Cerebellar cortex (tissue), 1 donor: ENCODE measurements at regions not wholly inside any gene's neighbourhood (a gene's known extent, or its start where the extent isn't known, plus 50 kb on each side); places are given as distances from the start of the nearest gene placed in this dataset.
"Not testable (repeated sequence)": the region's sequence is repeated elsewhere in the genome, so short reads cannot be mapped to it uniquely, and the experiment has no call there.

Experiments
- DNase-seq: peaks from one replicate; pipeline ENCODE4 v3.0.0-alpha.2; 2015; ENCODE audit warnings: low spot score

GRCh38 chr6:137655291-137655690, 161.1 kb upstream of the OLIG3 start:
- no peak for DNase-seq

DNA sequence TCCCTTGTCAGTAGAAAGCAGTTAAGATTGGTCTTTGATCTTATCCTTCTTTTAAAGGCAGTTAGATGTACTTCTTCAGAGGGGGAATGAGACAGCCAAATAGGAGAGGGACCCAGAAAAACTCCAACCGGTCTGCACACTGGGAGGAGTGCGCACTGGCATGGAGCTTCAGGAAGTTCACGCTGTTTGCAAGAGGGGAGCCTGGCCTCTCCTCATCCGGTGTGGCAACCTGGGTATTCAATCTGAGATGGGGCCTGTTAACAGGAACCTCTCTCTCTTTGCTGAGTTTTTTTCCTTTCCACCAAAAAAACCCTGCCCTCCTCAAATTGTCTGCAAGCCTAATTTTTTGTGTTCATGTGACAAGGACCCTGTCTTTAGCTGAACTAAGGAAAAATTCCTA, 162.5 kb upstream of the OLIG3 start:
- no peak for DNase-seq

- DNase-seq, result no peak
Measured at GRCh38 chr6:137657351-137657911, 163.2 kb upstream of the OLIG3 start.

DNA sequence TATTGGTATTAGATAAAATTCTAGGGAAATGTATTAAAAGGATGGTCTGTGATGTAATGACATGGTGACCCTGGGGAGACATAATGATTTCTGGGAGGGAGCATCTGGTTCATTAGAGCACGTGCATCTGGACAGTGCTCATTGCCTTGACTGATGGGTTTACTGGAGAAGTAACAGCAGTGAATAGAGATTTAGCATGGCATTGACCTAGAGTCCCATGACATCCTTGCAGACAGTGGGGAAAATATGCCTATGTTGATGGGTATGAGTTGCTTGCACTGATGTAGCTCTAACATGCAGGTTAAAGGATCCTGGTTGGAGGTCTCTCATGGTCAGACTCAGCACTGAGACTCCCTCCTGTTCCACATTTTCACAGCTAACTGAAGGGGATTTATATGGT, 164.1 kb upstream of the OLIG3 start:
- DNase-seq, result no peak

DNA sequence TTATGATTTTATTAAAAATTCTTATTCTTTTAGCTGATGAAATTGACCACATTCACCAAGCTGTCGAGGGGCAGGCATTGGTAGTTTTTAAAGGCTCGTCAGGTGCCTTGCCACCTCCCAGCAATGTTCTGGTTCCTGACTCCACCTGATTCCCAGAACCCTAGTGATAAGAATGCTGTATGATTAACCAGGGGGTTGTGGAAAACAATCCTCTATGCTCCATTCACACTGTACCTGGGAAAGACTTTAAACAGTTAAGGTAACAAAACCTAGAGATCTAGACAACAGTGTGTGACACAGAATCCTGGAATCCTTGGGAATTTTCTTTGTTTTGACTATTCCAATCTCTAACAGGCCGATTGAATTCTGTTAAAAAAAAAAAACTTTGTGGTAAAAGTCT, 165.7 kb upstream of the OLIG3 start:
- no peak for DNase-seq

- DNase-seq, result no peak
Measured at GRCh38 chr6:137660296-137660731, 166.1 kb upstream of the OLIG3 start.

DNA sequence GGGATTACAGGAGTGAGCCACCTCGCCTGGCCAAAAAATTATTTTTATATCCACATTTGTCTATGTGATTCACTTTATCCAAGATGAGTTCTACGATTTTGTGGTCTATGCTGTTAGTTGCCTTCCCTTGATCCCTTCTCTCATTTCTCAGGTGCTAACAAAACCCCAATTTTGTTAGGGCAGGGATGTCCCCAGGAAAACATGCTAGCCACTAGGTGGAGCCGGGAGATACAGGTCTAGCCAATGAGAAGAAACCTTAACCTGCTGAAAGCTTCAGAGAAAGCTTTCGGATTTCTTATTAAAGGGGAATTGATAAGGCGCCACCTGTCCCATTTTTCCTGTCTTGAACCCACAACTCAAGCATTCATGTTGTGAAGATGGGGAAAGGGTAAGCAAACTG, 167.4 kb upstream of the OLIG3 start:
- no peak for DNase-seq

GRCh38 chr6:137664183-137664582, 170.0 kb upstream of the OLIG3 start:
- DNase-seq, result no peak

- no peak for DNase-seq
Measured at GRCh38 chr6:137665342-137665934, 171.2 kb upstream of the OLIG3 start.

DNA sequence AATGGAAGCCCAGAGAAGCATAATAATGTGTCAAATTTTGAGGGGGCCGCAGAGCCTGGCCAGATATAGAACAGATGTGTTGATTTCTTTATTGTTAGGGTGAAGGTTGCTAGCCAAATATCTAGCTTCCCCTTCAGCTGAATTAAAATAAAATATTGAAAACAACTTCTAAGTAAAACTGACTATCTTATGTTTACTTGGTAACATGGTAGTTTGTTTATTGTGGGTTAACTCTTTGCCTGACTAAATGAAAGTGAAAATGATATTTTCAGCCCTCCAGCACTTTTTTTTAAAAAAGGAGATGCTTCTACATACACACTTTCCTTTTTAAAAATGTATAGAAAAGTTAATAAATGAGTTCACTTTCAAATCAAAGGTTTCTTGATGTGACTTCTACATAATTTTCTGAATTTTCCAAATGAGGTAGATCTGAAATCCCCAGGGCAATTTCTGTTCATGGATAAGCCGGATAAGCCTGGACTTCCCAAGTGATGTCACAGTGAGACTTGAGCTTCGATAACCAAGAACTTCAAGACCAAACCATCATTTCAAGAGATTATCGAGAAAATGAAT, 172.1 kb upstream of the OLIG3 start:
- DNase-seq, result no peak

DNA sequence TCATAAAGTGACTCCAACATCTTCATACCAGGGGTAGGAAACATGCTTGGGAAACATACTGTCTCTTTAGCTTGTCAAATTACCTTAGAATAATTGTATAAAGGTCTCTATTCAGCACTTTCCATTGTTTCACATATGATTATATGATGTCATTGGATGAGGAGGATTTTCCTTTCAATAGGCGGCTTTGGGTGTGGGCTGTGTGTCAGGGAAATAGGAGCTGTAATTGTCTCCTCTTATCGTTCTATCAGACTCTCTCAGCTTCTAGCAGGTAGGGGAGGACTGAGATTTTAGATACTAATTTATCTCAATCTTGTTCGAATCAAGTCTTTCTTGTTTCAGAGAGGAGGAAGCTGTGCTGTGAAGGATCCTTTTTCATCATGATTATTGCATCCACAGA, 179.4 kb upstream of the OLIG3 start:
- DNase-seq, result no peak

- no peak for DNase-seq
Measured at GRCh38 chr6:137676888-137677287, 182.7 kb upstream of the OLIG3 start.

DNA sequence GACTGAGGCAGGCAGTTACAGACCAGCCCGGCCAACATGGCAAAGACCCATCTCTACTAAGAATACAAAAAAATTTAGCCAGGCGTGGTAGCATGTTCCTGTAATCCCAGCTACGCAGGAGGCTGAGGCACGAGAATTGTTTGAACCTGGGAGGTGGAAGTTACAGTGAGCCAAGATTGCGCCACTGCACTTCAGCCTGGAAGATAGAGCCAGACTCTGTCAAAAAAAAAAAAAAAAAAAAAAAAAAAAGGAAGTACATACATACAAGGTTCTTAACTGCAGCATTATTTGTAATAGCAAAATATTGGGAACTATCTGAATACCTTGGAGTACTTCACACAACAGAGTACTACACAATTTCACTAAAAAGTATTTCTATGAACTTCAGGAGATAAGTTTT, 183.5 kb upstream of the OLIG3 start:
- no peak for DNase-seq

GRCh38 chr6:137678451-137678850, 184.3 kb upstream of the OLIG3 start:
- DNase-seq, result no peak

GRCh38 chr6:137680705-137681346, 186.2 kb upstream of the TNFAIP3 start:
- DNase-seq, result no peak

DNA sequence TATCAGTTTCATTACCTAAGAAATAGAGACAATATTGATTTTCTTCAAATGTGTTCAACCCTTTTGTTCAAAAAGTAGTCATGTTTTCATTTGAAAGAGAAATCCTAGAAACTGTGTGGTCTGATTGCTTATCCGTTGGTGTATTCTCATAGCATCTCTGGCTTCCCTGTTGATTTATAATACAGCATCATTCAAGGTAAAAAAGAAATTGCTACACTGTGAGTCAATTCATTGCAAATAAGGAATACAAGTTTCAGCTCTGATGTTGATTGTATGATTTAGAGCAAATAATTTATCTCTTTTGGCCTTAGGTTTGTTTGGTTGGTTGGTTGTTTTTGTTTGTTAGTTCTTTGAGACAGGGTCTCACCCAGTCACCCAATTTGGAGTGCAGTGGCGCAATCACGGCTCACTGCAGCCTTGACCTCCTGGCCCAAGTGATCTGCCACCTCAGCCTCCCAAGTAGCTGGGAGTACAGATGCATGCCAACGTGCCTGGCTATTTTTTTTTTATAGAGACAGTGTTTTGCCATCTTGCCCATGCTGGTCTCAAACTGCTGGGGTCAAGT, 185.5 kb upstream of the TNFAIP3 start:
- DNase-seq, result no peak

GRCh38 chr6:137682658-137683057, 184.4 kb upstream of the TNFAIP3 start:
- DNase-seq, result not testable (repeated sequence)

DNA sequence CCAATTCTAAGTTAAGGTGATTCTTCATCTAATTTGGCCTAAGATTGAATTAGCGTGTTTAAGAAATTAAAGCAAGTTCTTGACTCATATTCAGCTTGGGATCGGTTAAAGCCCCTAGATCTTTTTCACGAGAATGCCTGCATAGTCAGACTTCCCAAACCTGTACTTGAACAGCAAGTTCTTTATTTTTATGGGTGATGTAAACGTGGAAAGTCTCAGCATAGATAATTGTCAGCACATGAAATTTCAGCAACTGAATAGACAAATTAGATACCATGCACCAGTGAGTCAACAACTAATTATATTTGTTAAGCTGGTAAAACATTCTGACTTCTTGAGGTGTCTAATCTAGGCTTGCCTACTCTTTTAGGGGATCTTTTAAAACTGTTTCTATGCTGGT, 183.1 kb upstream of the TNFAIP3 start:
- no peak for DNase-seq

DNA sequence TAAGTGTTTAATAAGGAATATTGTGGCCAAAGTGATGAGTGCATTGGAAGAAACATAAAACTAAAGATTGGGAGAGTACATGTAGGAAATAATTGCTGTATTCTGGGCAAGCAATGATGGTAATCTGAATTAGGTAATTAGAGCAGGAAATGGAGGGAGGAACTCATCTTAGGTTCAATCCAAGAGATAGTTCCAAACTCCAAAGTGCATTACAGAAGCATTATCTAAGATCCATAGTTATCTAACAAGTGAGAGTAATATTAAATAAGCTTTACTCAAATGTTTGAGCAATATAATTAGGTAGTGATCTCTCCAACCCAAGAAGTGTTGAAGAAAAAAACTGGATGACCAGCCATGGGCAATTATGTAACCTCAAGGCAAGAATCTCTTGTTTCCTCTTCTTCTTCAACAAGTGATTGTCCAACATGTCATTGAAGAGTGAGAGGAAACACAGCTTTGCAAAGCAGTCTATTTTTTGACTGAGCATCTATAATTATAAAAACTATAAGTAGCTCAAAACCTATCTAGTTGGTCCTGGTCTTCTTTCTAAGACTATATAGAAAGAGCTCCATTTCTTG, 181.2 kb upstream of the TNFAIP3 start:
- DNase-seq, result no peak

- no peak for DNase-seq
Measured at GRCh38 chr6:137687818-137688217, 179.2 kb upstream of the TNFAIP3 start.

DNA sequence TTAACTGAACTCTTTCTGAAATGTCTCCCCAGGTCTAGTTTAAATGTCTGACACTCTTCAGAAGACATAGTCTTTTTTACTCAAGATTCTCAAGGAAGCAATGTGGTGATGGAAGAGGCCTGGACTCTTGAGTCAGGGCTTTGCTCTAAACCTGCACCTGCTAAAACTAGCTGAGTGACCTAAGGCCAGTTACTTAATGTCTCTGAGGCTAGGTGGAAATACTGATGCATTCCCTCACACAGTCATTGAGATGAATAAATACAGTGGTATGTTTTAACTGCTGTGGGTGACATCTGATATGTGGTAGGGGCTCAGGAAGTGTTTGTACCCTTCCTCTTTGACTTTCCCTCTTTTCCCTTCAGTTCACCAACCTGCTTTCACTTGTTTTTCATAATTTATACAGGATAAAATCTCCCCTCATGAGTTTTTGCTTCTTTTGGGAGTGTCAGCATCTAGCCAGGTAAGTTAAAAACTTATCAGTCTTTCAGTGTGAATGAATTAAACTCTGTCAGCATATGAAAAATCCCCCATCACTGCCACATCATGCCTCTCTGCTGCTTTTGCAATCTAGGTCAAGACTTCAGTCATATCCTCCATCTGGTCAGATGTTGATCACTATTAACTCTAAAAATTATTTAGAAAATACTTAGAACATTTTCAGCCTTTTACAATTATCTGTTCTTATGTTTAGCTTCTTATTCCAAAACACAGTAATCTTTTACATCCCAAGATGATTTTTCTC, 178.7 kb upstream of the TNFAIP3 start:
- no peak for DNase-seq

- DNase-seq, result no peak
Measured at GRCh38 chr6:137689377-137689776, 177.7 kb upstream of the TNFAIP3 start.
